ENCODE measurements at regions not wholly inside any gene's neighbourhood (a gene's known extent, or its start where the extent isn't known, plus 50 kb on each side); places are given as distances from the start of the nearest gene placed in this dataset.

DNA sequence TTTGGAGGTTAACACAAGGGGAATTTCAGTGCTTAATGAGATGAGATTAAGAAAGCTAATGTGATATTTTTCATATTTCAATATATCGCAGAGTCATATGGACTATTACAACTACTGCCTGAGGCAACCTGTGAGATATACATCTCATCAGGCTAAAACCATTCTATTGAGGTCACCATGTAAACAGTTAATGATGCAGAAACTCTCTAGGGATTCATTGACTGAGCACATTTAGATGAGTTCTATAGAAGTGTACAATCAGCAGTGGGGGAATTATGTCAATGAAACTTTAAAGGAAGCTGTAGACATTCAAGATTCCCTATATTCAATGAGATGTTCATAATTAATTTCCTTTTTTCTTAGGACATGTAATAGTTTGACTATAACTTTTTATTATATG lies 687.4 kb upstream of the SYT4 start (continued):
- TF ChIP-seq, protein P1, sequence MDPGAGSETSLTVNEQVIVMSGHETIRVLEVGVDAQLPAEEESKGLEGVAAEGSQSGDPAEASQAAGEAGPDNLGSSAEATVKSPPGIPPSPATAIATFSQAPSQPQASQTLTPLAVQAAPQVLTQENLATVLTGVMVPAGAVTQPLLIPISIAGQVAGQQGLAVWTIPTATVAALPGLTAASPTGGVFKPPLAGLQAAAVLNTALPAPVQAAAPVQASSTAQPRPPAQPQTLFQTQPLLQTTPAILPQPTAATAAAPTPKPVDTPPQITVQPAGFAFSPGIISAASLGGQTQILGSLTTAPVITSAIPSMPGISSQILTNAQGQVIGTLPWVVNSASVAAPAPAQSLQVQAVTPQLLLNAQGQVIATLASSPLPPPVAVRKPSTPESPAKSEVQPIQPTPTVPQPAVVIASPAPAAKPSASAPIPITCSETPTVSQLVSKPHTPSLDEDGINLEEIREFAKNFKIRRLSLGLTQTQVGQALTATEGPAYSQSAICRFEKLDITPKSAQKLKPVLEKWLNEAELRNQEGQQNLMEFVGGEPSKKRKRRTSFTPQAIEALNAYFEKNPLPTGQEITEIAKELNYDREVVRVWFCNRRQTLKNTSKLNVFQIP (CRISPR knock-in tag; IDR thresholded peaks at IDR 0.05; ENCODE audit: borderline replicate concordance, low read depth), result no peak

DNA sequence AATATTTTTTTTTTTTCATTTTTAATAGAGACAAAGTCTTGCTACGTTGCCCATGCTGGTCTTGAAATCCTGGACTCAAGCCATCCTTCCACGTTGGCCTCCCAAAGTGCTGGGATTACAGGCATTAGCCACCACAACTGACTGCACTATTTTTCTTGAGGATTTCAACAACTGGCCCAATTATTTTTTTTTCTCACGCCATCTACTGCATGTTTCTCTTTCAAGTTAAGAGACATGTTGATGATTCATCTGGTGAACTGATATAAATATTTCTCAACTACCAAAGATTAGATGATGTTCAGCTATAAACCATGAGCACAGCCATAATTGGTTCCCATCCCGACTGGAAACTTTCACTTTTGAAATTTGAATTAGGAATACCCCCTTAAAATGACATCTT lies 688.4 kb upstream of the SYT4 start:
- TF ChIP-seq, protein P2, sequence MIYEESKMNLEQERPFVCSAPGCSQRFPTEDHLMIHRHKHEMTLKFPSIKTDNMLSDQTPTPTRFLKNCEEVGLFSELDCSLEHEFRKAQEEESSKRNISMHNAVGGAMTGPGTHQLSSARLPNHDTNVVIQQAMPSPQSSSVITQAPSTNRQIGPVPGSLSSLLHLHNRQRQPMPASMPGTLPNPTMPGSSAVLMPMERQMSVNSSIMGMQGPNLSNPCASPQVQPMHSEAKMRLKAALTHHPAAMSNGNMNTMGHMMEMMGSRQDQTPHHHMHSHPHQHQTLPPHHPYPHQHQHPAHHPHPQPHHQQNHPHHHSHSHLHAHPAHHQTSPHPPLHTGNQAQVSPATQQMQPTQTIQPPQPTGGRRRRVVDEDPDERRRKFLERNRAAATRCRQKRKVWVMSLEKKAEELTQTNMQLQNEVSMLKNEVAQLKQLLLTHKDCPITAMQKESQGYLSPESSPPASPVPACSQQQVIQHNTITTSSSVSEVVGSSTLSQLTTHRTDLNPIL (CRISPR knock-in tag; IDR thresholded peaks at IDR 0.05; ENCODE audit: low read depth), result no peak
- TF ChIP-seq ISL1 (CRISPR knock-in tag; IDR thresholded peaks at IDR 0.05) (no peak), SNAI2 (CRISPR knock-in tag; IDR thresholded peaks at IDR 0.05) (no peak), ZFP30 (CRISPR knock-in tag; IDR thresholded peaks at IDR 0.05) (no peak), TOX (CRISPR knock-in tag; IDR thresholded peaks at IDR 0.05; ENCODE audit: borderline replicate concordance) (no peak), ARNTL (CRISPR knock-in tag; IDR thresholded peaks at IDR 0.05; ENCODE audit: borderline replicate concordance, low read depth) (no peak), TCF4 (CRISPR knock-in tag; IDR thresholded peaks at IDR 0.05; ENCODE audit: borderline replicate concordance) (no peak), GLIS3 (CRISPR knock-in tag; IDR thresholded peaks at IDR 0.05) (no peak), ZNF565 (CRISPR knock-in tag; conservative IDR thresholded peaks at IDR 0.05; ENCODE audit: low read depth) (no peak), CSRNP3 (CRISPR knock-in tag; IDR thresholded peaks at IDR 0.05) (no peak), RARB (CRISPR knock-in tag; IDR thresholded peaks at IDR 0.05) (no peak)
- TF ChIP-seq, protein P1 (CRISPR knock-in tag; IDR thresholded peaks at IDR 0.05; ENCODE audit: borderline replicate concordance, low read depth), result no peak
- no peak for ATAC-seq

GRCh38 chr18:43970656-43971055 lies 693.4 kb upstream of the SYT4 start:
- ATAC-seq, result no peak
- TF ChIP-seq, protein P2 (CRISPR knock-in tag; IDR thresholded peaks at IDR 0.05; ENCODE audit: low read depth), result no peak
- TF ChIP-seq BACH2 (CRISPR knock-in tag; IDR thresholded peaks at IDR 0.05; ENCODE audit: borderline replicate concordance) (no peak), CSRNP3 (CRISPR knock-in tag; IDR thresholded peaks at IDR 0.05) (no peak), GLIS3 (CRISPR knock-in tag; IDR thresholded peaks at IDR 0.05) (no peak), ZC3H10 (CRISPR knock-in tag; IDR thresholded peaks at IDR 0.05) (no peak)

DNA sequence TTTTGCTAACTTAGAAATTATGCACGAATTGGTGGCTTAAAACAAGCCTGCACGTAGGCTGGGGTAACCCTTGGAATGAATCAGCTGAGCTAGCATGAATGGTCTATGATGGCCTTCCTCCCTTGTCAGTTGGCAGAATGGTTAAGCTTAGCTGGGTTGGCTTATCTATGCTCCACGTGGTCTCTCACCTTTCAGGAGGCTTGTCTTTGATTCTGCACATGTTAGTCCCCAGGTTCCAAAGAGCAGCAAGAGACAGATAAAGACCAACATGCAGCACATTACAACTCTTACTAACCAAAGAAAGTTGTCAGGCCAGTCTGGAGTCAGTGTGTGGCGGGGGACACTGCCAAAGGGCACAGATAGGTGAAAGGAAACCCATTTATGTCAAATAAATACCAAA lies 700.9 kb upstream of the SYT4 start:
- TF ChIP-seq CSDC2 (CRISPR knock-in tag; IDR thresholded peaks at IDR 0.05) (no peak), ZNF8 (CRISPR knock-in tag; IDR thresholded peaks at IDR 0.05) (no peak), GLIS3 (CRISPR knock-in tag; IDR thresholded peaks at IDR 0.05) (no peak), SNAI2 (CRISPR knock-in tag; IDR thresholded peaks at IDR 0.05) (no peak), ARNTL (CRISPR knock-in tag; IDR thresholded peaks at IDR 0.05; ENCODE audit: borderline replicate concordance, low read depth) (no peak), CSRNP3 (CRISPR knock-in tag; IDR thresholded peaks at IDR 0.05) (no peak), PPARA (CRISPR knock-in tag; IDR thresholded peaks at IDR 0.05; ENCODE audit: borderline replicate concordance) (no peak), ESRRG (CRISPR knock-in tag; IDR thresholded peaks at IDR 0.05) (no peak), RARB (CRISPR knock-in tag; IDR thresholded peaks at IDR 0.05) (no peak), PATZ1 (CRISPR knock-in tag; IDR thresholded peaks at IDR 0.05; ENCODE audit: borderline replicate concordance) (no peak)
- TF ChIP-seq, protein P2 (CRISPR knock-in tag; IDR thresholded peaks at IDR 0.05; ENCODE audit: low read depth), result no peak
- TF ChIP-seq, protein P1 (CRISPR knock-in tag; IDR thresholded peaks at IDR 0.05; ENCODE audit: borderline replicate concordance, low read depth), result no peak
- ATAC-seq, result no peak

All from SK-N-SH treated with all-trans-retinoic acid at 6 μM for 48 hours (cell line).